ENCODE measurements at regions not wholly inside any gene's neighbourhood (a gene's known extent, or its start where the extent isn't known, plus 50 kb on each side); places are given as distances from the start of the nearest gene placed in this dataset.
A peak's percentile ranks its signal among the peaks of the same experiment; 100 is the strongest.

DNA sequence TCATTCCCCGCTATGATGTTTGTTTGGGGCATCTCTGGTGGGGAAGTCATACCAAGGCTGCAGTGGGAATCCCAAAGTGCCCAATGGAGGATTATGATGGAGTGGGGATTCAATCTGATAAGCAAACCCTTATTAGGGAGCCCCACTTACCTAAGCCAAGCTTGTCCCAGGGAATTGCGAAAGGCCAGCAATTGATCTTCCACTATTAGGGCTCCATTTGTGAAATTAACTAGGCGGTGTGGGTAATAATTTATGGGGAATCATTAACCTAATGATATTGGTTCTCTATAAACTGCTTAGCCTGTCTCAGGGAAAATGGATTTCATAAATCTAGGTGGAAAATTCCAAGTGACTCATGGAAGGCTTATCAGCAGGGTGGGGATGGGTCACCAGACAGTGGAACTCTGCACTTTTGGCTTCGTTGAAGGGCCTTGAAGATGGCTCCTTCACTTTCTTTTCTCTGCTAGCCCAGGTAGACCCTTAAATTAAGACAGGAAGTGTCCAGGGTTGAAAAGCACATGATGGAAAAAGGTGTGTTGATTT is 113.0 kb upstream of the WSCD2 start:
- no peak for DNase-seq (ENCODE audit: low read depth, low spot score)
- no peak overlapping the region for H3K4me3 ChIP-seq (ENCODE audit: low read length)

DNA sequence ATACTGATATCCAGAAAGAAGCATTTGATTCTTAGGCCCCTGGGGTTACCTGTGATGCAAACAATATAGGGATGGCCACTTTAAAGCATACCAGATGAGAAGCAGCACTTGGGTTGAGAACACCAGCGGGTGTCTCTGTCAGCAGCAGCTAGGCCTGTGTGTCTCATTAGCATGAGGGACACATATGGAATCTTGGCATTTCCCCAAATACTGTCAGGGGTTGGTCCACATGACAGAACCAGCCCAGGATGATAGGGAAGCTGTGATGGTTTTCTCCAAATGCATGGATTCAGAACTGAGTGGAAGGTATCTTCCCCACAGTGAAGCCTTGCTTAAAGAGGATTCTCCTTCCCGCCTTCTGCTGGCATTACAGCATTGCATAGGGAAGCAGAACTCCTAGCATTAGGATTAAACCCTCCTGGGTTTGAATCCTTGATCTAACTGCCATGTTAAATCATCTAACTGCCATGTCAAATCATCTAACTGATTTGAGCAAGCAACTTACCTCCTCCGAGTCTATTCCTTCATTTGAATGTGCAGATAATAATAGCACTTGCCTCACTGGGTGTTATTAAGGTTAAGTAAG is 111.5 kb upstream of the WSCD2 start:
- no peak overlapping the region for H3K4me3 ChIP-seq (ENCODE audit: low read length)
- DNase-seq (ENCODE audit: low read depth, low spot score): no peak

DNA sequence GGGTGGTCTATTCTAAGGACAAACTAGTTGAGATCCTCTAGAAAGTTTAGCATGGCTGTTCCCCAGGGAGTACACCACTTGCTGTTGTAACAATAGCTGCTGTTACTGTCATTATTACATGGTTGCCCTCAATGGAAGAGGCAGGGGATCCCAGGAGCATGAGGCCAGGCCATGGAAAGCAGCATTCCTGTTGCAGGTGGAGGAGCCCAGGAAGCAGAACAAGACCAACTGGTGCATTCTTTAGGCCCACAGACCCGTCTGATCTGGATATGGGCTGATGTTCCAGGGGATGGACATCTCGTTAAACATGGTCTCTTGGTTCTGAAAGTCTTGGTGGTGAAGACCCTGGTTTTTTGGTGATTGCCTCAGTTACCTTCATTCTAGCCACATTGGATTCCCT is 109.2 kb upstream of the WSCD2 start:
- no peak for DNase-seq (ENCODE audit: low read depth, low spot score)
- H3K4me3 ChIP-seq (ENCODE audit: low read length): no peak overlapping the region

DNA sequence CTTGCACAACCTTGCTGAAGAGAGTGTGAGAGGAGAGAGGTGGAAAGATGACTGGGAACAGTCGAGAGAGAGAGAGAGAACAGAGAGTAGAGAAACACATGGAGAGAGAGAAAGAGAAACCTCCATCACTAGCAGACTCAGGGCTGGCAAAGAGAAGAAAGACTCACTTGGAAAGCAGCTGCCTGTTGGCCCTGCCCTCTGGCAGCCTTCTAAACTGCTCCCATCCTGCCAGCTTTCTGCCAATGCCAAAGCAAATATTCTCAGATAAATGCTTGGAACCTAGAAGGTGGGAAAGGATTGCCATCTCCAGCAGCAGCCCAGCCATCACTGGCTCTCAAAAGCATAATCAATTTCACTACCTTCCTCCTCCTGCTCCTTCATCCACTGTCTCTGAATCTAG is 107.9 kb upstream of the WSCD2 start:
- no peak for DNase-seq (ENCODE audit: low read depth, low spot score)

DNA sequence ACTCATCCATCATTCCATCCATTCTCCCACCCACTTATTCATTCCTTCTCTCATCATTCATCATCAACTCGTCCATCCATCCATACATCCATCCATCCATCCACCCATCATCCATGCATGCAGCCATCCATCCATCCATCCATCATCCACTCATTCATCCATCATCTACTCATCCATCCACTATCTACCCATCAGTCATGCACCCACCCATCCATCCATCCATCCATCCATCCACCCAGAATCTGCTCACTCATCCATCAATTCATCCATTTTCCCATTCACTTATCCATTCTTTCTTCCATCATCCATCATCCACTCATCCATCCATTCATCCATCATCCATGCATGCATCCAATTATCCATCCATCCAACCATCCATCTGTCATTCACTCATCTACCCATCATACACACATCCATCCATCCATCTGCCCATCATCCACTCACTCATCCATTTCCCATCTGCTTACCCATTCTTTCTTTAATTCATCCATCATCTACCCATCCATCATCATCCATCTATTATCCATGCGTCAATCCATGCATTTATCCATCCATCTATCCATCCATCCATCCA is 107.1 kb upstream of the WSCD2 start:
- no peak for DNase-seq (ENCODE audit: low read depth, low spot score)
- no peak overlapping the region for H3K4me3 ChIP-seq (ENCODE audit: low read length)

More for the DNA sequence above, 107.9 kb upstream of the WSCD2 start:
- H3K4me3 ChIP-seq (ENCODE audit: low read length): no peak overlapping the region

DNA sequence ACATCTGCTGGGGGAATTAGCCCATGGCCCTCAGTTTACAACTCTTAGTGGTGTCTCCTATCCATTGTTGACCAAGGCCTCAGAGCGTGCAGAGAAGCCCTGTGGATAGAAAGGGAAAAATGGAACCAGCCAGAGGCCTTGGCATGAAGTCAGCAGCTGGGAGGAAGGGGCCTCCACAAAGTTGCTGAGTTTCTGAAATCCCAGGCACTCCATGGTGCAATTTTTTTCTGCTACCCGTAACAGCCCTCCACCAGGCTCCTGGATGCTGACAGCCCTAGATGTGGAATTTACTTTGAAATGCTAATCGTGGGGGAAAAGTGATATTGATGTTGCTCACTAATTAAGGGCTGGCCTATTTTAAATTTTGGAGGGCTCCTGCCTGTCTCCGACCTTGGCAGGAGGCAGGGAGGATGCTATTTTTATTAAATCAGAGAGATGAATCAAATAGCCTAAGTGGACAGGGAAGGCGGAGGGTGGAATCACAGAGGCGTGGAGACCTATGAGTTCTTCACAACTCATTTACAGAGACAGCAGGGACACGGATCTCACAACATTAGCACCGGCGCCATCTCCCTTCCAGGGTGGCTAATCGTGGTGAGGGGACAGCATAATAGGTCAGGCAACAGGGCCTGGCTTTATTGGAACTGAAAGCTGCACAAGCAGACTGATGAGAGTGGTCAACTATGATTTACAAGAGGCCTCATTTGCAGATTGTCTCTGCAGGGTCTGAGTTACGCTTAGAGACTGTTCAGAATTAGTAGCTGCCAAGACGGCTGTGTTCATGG is 99.8 kb upstream of the WSCD2 start:
- DNase-seq (ENCODE audit: low read depth, low spot score): no peak

DNA sequence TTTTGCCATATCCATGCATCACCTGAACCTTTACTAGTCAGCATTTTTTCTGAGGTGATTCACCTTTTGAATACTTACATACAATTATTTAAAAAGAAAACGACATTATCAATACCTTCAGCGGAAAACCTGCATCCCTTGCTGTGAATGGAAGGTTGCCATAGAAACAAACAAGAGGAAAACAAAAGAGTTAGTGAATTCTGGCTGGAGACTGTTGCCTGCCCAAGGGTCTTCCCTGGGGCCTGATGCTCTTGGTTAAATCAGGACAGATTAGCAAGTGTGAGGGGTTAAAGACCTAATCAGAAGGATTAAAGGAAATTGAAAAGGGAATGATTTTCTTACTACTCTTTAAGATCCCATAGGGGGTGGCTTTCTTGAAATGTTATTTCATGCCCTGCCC is 96.0 kb upstream of the WSCD2 start:
- DNase-seq (ENCODE audit: low read depth, low spot score): no peak
- H3K4me3 ChIP-seq (ENCODE audit: low read length): no peak overlapping the region

More for the DNA sequence above, 99.8 kb upstream of the WSCD2 start:
- H3K4me3 ChIP-seq (ENCODE audit: low read length): no peak overlapping the region

DNA sequence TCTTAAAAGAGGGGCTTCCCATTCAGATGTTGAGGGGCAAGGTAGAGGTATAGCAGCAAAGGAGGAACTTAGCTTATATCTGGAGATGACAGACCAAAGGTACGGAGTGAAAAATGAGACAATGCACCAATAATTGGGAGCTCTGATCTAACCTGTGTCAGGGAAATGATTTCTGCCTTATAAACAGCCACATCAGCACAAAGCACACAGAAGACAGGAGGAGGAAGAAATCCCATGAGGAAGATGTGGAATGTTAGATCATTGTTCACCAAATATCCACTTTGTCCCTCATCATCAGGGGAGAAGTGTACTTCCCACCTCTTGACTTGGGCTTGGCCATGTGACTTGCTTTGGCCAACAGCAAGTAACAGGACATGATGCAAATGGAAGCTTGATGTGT is 93.7 kb upstream of the WSCD2 start:
- H3K4me3 ChIP-seq (ENCODE audit: low read length): no peak overlapping the region
- DNase-seq (ENCODE audit: low read depth, low spot score): no peak

DNA sequence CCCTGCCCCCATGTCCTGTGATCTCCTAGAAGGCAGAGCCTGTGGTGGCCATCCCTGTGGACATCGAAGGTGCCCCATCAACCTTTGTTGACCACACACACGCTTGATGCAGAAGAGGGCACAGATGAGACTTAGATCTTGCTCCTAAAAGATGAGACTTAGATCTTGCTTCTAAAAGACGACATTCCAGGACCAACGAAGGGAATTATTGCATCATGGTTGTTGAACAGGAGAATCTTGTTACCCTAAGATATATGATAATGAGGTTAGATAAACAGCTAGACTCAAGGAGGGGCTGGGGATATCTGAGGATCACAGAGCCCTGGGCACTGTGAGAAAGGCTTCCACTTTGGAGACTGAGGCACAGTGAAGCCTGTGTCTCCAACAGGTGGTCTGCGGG is 91.1 kb upstream of the WSCD2 start:
- H3K4me3 ChIP-seq (ENCODE audit: low read length): no peak overlapping the region
- DNase-seq (ENCODE audit: low read depth, low spot score): no peak

DNA sequence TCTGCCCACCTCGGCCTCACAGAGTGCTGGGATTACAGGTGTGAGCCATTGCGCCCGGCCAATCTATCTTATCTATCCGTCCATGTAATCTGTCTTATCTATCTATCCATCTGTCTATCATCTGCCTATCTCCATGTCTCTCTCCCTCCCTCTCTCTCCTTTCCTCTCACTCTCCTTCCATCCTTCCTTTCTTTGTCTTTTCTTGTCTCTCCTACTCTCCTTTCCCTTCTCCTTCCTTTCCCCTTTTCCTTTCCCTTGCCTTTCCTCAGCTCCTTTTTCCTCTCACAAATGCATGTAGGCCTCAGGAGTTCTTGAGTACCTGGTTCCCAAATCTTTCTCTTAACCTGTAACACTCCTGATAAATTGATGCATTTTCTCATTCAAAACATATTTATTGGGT is 89.3 kb upstream of the WSCD2 start:
- H3K4me3 ChIP-seq (ENCODE audit: low read length): no peak overlapping the region
- DNase-seq (ENCODE audit: low read depth, low spot score): no peak

DNA sequence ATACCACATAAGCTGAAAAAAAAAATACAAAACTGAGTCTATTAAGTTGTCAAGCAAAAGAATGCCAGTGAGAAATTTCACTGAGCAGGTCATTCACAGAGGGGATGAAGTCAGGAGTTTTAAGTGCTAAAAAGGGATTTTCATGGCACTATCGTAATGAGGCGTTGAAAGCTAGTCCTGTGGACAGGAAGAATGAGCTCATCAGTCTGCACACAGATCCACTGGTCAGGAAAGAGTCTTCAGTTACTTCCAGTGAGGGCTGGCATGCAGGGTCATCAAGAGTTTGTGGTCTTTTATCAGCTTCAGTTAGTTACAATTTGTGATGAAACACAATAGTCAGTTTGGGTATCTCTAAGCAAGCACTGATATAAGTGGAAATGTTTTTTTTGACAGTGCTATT is 88.1 kb upstream of the WSCD2 start:
- no peak for DNase-seq (ENCODE audit: low read depth, low spot score)

DNA sequence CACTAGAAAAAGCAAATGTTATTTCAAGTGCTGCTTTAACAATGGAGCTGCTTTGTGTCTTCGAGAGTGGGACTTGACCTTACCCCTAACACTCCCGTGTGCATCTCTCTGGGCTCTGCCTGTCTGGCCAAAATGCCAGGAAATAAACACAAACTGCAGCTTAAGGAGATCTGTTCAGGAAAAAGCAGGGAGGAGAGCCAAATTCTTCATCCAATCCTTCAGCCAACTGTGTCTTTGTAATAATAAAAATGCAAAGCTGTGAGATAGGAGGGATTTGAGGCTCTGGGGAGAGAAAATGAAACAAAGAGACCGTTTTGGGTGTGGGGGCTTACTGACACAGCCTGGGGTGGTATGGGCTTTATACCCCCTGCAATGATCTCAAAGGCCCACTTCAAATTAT is 85.8 kb upstream of the WSCD2 start:
- no peak for DNase-seq (ENCODE audit: low read depth, low spot score)
- H3K4me3 ChIP-seq (ENCODE audit: low read length): no peak overlapping the region

More for the DNA sequence above, 88.1 kb upstream of the WSCD2 start:
- no peak overlapping the region for H3K4me3 ChIP-seq (ENCODE audit: low read length)

DNA sequence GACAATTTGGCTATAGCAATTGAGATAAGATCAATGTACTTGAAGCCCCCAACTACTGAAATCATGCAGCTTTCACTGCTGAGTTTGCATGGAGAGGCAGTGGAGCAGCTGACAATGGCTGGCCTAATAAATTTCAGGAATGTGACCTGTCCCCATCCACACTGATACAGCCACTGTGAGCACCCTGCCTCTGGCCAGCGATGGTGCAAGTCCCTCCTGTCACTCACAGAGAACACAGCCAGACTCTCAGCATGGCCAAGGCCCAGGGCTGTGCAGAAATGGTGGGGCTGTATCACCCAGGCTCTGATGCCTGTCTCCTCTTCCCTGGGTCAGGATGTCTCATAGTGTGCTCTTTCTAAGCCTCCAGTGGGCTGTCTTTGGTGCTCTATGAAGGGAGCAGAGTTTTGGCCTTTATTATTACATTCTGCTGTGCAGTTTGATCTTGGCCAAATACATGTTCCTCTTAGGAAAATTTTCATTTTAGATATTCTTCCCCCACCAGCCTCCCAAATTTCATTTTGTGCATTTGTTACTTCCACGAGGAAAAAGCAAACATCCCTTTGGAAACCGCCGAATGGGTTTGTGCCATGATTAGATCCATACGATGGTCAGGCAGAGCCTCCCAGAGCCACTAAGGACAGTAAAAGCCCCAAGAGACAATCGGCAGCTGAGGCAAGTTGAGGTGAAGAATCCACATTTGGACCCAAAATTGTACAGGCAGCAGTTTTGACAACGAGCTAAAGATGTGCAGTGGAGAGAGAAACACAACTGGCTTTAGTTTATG is 85.1 kb upstream of the WSCD2 start:
- H3K4me3 ChIP-seq (ENCODE audit: low read length): no peak overlapping the region
- no peak for DNase-seq (ENCODE audit: low read depth, low spot score)

DNA sequence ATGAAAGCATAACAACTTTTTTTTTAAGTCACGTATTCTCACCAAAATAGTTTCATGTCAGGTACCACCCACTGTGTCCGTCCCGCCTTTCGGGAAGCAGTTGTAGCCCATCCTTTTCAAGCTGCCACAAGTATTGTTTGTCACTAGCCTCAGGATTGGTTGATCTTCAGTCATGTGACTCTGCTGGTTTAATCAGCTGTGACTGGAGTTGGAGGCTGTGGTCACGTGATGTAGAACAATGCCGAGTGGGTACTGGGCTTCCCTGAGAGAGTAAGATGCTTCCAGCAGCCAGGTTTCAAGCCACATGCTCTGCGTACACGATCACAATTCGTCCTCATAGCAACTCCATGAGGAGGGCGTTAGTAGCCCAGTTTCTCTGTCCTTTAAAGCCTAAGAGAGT is 83.0 kb upstream of the WSCD2 start:
- H3K4me3 ChIP-seq (ENCODE audit: low read length): no peak overlapping the region
- no peak for DNase-seq (ENCODE audit: low read depth, low spot score)

DNA sequence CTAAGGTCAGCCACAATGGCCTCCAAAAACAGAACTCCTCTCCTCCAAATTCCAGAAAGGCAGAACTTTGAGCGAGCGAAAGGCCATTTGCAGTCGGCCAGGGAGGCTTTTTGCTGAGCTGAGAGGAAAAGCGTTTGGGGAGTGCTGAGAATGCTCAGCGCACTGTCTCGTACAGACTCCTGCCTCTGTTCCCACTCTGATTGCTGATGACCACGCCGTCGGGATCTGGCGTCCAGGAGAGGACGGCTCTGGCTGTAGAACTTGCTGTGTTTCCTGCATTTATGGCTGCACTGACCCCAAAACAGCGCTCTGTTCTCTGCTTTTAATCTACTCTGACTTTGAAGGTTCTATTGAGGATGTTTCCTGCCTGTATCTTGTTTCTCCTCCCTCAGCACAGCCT is 82.4 kb upstream of the WSCD2 start:
- no peak for DNase-seq (ENCODE audit: low read depth, low spot score)
- H3K4me3 ChIP-seq (ENCODE audit: low read length): no peak overlapping the region

DNA sequence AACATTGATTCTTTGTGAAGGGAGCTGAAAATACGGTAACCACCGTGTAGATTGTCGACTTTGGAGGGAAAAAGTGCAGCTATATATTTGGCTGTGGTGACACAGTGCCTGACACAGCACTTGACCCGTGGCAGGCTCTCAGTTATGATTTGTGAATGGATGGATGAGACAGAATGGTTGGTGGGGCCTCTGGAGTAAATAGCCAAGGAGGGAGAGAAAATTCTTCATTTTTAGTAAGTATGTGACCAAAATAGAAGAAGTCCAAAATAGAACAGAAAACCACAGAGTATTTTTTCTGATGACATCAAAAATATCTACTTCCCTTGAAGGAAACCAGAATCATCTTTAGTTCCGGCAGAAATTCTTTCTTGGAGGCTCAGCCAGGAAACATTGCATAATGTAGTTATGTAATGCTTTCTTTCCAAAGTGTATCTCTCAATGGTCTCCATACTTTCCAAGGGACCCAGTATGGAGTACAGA is 82.0 kb upstream of the WSCD2 start:
- no peak overlapping the region for H3K4me3 ChIP-seq (ENCODE audit: low read length)
- no peak for DNase-seq (ENCODE audit: low read depth, low spot score)

DNA sequence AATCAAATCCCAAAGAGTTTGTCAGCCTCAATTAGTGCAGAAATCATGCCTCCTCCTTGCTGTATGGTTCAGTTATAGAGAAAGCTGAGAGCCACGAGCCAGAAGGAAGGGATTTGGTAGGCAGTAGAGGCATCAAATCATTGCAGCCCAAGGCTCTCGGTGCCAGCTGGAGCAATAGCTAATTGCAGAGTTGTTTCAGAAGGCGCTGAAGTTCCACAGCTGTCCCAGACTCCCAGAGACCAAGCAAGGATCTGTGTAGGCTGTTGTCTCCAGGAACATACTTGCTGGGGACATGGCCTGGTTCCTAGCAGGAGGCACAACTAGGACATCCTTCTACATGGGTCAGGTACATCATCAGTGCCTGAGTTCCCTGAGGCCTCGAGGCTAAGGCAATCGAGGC is 80.4 kb upstream of the WSCD2 start:
- no peak overlapping the region for H3K4me3 ChIP-seq (ENCODE audit: low read length)
- DNase-seq (ENCODE audit: low read depth, low spot score): no peak

DNA sequence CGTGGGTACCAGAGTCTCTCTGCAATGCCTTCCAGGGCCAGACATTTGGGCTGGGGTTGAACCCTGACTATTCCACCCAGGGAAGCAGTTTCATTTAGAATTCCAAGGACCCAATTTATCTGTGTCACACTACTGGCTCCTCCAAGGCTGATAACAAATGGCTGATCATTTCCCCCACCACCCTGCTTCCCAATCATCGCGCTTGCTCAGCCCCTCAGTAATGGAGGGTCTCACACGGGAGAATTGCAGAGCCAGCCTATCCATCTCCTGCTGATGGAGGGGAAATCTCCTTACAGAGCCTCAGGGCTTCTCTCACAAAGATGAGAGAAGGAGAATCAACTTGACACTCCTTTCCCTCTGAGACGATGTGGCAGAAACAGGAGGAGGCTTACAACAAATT is 78.4 kb upstream of the WSCD2 start:
- DNase-seq (ENCODE audit: low read depth, low spot score): no peak
- H3K4me3 ChIP-seq (ENCODE audit: low read length): no peak overlapping the region

DNA sequence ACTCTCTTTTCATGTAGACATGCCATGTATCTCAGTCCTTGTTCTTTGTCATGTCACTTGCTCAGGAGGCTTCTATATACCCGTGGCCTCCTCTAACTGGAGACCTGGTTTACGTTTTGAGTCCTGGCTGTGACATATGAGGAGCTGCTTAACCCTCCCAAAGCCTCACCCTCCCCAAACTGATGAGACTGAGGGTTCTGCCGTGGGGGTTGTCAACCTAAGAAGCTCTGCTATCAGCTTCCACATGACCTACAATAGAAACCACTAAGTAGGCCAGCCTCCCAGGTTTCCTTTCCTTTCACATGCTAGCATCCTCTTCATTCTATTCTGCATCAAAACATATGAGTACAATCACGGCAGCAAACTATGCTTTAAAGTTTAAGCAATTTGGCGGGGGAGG is 76.8 kb upstream of the WSCD2 start:
- DNase-seq (ENCODE audit: low read depth, low spot score): peak; percentile 21
- H3K4me3 ChIP-seq (ENCODE audit: low read length): no peak overlapping the region

DNA sequence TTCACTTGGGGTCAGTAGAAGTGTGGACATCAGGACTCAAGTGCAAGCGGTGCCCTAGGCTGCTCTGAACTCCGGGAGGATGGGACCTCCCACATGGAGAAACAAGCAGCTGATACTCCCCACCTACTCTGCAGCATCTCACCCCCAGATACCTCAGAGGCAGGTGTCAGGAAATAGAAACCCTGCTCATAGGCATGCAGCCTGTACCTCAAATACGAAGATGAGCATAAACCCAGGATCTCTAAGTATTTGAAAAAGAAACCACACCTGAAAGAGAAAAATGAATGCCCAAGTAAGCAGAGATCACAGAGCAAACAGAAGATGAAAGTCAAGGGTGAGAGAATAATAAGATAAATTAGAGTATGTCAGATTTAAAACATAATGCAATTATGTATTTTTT is 75.6 kb upstream of the WSCD2 start:
- H3K4me3 ChIP-seq (ENCODE audit: low read length): no peak overlapping the region
- no peak for DNase-seq (ENCODE audit: low read depth, low spot score)

Data from Jurkat, Clone E6-1 (cell line).